NCI-H1417 treated with DMSO at 0.1 percent for 48 hours (cell line): ENCODE measurements at regions not wholly inside any gene's neighbourhood (a gene's known extent, or its start where the extent isn't known, plus 50 kb on each side); places are given as distances from the start of the nearest gene placed in this dataset.
"Not testable (repeated sequence)": the region's sequence is repeated elsewhere in the genome, so short reads cannot be mapped to it uniquely, and the experiment has no call there.

Experiments
- DNase-seq: peaks from one replicate; lab custom pipeline; 2025; lab: John Stamatoyannopoulos, UW

GRCh38 chr5:109630093-109630492, 59.6 kb upstream of the MAN2A1 start:
- no peak for DNase-seq

DNA sequence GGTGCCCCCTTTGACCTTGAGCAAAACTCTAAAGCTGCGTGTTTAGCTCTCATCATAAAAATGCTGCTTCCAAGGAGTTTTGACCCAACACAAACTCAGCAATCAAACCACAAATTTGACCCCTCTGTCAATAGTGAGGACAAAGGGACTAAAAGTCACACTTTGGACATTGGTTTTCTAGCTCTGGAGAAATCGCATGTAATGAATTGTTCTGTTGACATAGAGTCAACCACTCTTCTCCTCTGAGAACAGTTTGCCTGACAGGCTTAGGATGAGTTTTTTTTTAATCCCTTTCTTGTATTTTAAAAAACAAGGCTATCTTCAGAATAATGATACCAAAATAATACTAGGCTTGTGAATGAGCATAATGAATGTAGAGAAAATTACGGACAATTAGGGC, 61.1 kb upstream of the MAN2A1 start:
- no peak for DNase-seq

- DNase-seq: not testable (repeated sequence)
Measured at GRCh38 chr5:109621266-109621665, 68.5 kb upstream of the MAN2A1 start.

- no peak for DNase-seq
Measured at GRCh38 chr5:109620651-109621050, 69.1 kb upstream of the MAN2A1 start.

GRCh38 chr5:109619606-109620005, 70.1 kb upstream of the MAN2A1 start:
- no peak for DNase-seq

DNA sequence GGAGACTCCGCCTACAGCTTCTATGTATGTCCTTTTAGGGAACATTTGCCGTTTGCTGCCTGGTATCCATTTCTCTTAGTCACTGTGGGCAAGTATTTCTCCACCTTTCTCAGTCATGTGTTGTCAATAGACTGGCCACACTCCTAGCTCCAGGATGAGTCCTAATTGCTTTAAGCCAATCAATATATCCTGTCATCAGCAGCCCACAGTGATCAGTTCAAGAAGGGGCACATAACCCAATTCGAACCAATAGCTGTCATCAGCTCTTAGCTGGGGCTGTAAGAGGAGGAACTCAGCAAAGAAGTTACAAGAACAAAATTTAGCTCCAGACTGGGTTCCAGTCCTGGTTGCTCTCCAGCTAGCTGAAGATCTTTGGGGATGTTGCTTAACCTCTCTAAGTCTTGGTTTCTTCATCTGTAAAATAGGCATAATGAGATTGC, 70.7 kb upstream of the MAN2A1 start:
- no peak for DNase-seq

GRCh38 chr5:109614981-109615380, 74.7 kb upstream of the MAN2A1 start:
- no peak for DNase-seq

DNA sequence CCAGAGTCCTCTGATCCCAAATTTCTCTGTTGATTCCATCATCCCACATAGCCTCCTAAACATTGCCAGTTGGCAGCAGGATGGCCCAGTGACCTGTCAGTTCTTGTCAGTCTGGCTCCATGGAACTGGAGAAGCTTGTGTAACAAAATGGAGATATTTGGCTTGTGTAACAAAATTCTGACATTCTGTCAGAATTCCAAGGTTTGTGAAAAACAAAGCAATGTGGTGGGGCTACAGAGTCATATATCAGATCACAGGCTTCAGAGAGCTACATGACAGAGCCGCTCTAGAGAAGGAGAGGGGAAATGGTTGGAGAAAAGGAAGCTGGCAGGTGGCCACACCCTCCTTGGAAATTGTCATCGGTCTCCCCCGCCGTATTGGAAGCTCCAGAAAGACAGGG, 75.4 kb upstream of the MAN2A1 start:
- no peak for DNase-seq

DNA sequence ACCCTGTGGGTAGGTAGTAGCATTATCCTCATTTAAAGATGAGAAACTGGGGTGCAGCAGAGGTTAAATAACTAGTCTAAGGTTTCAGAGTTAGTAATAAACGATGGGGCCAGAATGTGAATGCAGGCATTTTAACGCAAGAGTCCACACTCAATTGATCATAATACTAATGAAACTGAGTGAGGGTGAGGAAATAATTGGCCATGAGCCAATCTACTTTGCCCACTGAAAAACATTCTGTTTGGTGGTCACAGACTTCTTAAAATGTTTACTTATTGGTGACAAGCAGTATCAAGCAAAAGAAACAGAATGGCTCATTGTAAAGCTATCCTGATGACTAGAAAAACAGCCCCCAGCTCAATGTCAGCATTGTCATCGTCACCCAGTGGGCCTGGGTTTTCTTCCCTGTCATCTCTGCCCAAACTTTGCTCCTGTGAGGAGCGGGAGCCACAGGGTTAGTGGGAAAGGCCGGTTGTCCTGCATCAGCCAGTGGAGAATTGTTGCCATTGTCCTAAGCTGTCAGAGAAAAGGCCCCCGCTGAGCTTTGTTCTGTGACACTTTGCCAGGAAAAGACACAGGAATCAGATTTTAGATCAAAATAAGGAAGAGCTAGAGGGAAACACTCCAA, 77.3 kb upstream of the MAN2A1 start:
- DNase-seq: no peak

- DNase-seq: no peak
Measured at GRCh38 chr5:109611505-109611904, 78.2 kb upstream of the MAN2A1 start.

DNA sequence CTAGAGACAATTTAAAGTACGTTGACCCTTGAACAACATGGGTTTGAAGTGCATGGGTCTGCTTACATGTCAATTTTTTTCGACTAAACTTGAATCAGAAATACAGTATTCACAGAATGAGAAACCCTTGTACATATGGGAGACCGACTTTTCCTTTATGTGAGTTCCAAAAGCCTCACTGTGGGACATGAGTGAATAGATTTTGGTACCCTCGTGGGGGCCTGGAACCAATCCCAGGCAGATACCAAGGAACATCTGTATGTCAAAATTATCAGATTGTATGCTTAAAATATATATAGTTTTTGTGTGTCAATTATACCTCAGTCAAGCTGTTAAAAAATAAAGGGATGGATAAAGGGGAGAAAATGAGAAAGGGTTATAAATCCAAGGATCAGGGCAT, 78.7 kb upstream of the MAN2A1 start:
- DNase-seq: no peak

GRCh38 chr5:109610581-109610980, 79.1 kb upstream of the MAN2A1 start:
- DNase-seq: no peak

- no peak for DNase-seq
Measured at GRCh38 chr5:109605207-109605730, 84.5 kb upstream of the MAN2A1 start.

GRCh38 chr5:109604758-109605157, 85.0 kb upstream of the MAN2A1 start:
- DNase-seq: no peak

DNA sequence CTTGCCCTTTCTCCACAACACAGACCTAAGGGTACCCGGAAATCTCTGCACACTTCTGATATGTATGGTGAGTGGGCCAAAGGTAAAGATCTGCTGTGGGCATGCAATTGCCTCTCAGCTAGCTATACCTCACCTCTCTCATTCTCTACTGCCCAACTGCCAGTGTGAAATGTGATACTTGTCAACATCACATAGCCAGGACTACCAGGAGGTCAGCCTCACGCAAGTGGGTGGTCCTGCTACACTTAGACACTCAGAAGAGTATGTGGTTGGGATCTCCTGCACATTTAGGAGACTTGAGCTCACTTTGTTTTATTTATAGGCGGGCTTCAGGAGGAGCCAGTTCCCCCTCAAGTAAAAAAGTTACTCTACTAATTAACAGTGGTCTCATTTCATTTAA, 88.0 kb upstream of the MAN2A1 start:
- no peak for DNase-seq

DNA sequence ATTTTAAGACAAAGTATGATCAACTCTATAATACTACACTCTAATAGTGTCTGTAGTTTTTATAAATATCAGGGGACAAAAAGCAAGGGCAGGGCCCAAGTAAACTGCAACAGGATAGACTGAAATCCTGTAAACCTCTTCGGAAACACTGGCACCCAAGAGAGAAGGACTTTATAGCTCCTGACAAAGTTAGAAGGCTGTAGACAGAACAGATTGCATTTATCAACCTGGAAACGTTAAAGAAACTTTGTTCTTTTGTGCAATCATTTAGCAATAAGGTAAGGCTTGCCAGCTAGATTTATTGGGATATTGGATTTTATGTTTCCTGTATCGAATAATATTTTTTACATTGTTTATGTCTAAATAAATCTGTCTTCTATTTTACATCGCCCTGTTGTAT, 91.8 kb upstream of the MAN2A1 start:
- no peak for DNase-seq

DNA sequence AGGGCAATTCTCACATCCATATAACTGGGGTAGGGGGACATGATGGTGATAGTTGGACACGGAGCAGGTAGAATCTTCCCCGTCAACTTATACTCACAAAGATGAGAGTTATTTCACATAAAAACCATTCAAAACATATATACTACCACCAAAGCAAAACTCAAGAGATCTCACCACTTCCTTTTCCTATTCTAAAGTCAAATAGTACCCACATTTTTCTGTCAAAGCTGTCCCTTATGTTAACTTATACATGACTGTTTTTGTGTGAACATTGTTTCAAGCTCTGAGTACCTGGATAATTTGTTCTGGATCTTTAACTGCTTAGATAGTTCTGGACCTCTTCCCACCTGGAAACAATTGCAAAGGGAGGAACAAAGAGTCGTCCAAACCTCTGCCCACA, 95.5 kb upstream of the MAN2A1 start:
- DNase-seq: no peak

GRCh38 chr5:109590799-109591198, 98.9 kb upstream of the MAN2A1 start:
- DNase-seq: no peak

GRCh38 chr5:109589986-109590385, 99.7 kb upstream of the MAN2A1 start:
- no peak for DNase-seq

- no peak for DNase-seq
Measured at GRCh38 chr5:109589239-109589638, 100.5 kb upstream of the MAN2A1 start.

DNA sequence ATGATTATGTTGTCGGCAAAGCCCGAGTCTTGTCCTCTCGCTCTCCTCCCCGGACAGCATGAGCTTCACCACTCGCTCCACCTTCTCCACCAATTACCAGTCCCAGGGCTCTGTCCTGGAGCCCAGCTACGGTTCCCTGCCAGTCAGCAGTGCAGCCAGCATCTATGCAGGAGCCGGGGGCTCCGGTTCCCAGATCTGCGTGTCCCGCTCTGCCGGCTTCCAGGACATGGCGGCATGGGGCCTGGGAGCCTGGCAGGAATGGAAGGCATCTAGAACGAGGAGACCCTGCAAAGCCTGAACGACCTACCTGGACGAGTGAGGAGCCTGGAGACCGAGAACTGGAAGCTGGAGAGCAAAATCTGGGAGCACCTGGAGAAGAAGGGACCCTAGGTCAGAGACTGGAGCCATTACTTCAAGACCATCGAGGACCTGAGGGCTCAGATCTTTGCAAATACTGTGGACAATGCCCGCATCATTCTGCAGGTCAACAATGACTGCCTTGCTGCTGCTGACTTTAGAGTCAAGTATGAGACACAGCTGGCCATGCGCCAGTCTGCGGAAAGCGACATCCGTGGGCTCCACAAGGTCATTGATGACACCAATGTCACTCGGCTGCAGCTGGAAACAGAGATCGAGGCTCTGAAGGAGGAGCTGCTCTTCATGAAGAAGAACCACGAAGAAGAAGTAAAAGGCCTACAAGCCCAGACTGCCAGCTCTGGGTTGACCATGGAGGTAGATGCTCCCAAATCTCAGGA, 101.3 kb upstream of the MAN2A1 start:
- no peak for DNase-seq

DNA sequence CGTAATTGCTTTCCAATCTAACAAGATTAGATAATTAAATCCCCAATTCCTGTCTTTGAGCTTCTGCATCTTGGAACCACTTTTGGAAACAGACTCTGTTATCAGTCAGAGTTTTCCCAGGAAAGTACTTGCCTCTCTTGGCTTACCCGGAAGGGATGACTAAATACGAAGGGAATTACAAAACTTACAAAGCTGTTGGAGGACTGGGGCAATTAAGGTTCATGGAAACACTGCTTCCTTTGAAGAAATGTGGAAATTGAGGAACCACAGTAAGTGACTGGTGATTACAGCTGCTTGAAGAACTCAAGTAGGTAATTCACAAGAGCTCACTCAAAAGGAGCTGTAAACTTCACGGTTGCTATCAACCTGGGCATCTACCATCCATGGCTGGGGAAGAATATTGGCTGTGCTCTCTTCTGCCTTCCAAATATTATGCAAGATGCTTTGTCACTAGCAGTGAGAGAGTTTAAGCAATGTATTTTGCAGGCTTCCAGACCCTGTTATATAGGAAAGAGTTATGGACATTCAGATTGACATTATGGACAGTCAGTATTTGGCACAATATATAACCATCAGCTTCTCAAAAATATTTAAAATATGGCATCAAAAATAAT, 104.6 kb upstream of the MAN2A1 start:
- no peak for DNase-seq

DNA sequence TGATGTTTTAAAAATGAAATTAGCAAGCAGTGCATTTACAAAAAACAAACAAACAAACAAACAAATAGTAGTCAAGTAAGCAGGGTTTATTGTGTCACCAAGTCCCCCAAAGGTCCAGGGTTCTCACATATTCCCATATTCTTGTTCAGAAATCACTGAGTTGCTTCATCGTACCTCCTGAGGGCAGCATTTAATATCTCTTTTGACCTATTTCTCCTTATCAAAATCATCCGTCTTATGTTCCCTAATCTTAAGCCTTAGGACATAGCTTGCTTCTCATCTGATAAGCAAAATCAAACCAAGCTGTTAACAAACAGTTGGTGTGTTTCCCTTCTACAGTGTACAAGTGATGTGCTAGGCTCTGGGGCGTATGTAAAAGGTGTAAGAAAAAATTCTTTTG, 109.5 kb upstream of the MAN2A1 start:
- DNase-seq: no peak
